ENCODE measurements at regions not wholly inside any gene's neighbourhood (a gene's known extent, or its start where the extent isn't known, plus 50 kb on each side); places are given as distances from the start of the nearest gene placed in this dataset.

DNA sequence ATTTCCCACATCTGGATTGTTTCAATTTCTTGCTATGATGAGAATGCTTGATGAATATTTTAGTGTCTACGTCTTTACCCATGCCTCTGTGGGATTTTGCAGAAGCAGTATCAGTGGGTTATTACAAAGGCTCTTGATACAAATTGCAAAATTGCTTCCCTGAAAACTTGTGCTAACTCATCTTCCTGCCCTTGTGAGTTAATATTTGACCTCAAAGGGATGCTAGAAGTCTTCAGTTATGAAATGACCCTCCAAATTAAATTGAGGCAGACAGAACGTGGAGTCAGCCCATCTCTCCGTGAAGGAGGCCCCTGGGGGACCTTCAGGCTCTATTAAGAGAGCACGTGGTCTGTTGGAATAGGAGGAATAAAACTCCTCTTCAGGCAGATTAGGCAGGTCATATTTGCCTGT is 239.2 kb upstream of the HS6ST1 start:
- Histone ChIP-seq H3K36me3 (no peaks in the 10 kb centered on the region), H3K4me1 (no peaks in the 10 kb centered on the region), H3K27ac (no peak overlapping the region), H3K27me3 (no peaks in the 10 kb centered on the region), H3K9me3 (no peaks in the 10 kb centered on the region), H3K4me3 (no peak overlapping the region)
- DNase-seq = no peak
- ATAC-seq = peak in 3 of 4 donors; percentile 44 to 65 (median 44)
- no peak for FAIRE-seq
- intact Hi-C loops (cut with DNase I) = no loop called here
- 56 to 67% methylated on average over 4 of the region's 4 CpGs for WGBS, 2 donors
- TF ChIP-seq, protein P1, sequence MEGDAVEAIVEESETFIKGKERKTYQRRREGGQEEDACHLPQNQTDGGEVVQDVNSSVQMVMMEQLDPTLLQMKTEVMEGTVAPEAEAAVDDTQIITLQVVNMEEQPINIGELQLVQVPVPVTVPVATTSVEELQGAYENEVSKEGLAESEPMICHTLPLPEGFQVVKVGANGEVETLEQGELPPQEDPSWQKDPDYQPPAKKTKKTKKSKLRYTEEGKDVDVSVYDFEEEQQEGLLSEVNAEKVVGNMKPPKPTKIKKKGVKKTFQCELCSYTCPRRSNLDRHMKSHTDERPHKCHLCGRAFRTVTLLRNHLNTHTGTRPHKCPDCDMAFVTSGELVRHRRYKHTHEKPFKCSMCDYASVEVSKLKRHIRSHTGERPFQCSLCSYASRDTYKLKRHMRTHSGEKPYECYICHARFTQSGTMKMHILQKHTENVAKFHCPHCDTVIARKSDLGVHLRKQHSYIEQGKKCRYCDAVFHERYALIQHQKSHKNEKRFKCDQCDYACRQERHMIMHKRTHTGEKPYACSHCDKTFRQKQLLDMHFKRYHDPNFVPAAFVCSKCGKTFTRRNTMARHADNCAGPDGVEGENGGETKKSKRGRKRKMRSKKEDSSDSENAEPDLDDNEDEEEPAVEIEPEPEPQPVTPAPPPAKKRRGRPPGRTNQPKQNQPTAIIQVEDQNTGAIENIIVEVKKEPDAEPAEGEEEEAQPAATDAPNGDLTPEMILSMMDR (IDR thresholded peaks at IDR 0.05) = no peak

- no peaks in the 10 kb centered on the region for H3K9me3 ChIP-seq
- no peak for ATAC-seq
- no peaks in the 10 kb centered on the region for H3K36me3 ChIP-seq
- intact Hi-C loops (cut with DNase I) = no loop called here
- no peak overlapping the region for H3K4me3 ChIP-seq
- H3K27me3 ChIP-seq = no peaks in the 10 kb centered on the region
- FAIRE-seq = no peak
- 72 to 82% methylated on average over 3 of the region's 3 CpGs for WGBS, 2 donors
- TF ChIP-seq, protein P1 (IDR thresholded peaks at IDR 0.05) = no peak
- H3K4me1 ChIP-seq = no peaks in the 10 kb centered on the region
- no peak for DNase-seq
- H3K27ac ChIP-seq = no peak overlapping the region
Measured at GRCh38 chr2:128558441-128558840, 239.8 kb upstream of the HS6ST1 start.

GRCh38 chr2:128558895-128559532 is 240.3 kb upstream of the HS6ST1 start:
- FAIRE-seq (no peak), ATAC-seq (no peak), DNase-seq (no peak)
- no peaks in the 10 kb centered on the region for H3K4me1 ChIP-seq
- no peaks in the 10 kb centered on the region for H3K36me3 ChIP-seq
- intact Hi-C loops (cut with DNase I) = no loop called here
- 91 to 95% methylated on average over 11 of the region's 11 CpGs for WGBS, 2 donors
- no peaks in the 10 kb centered on the region for H3K27me3 ChIP-seq
- TF ChIP-seq, protein P1 (IDR thresholded peaks at IDR 0.05) = no peak
- no peak overlapping the region for H3K27ac ChIP-seq
- H3K9me3 ChIP-seq = no peaks in the 10 kb centered on the region
- H3K4me3 ChIP-seq = no peak overlapping the region

- ATAC-seq (no peak), FAIRE-seq (no peak), DNase-seq (no peak)
- Histone ChIP-seq H3K27ac (no peak overlapping the region), H3K4me3 (no peak overlapping the region), H3K36me3 (no peaks in the 10 kb centered on the region), H3K4me1 (no peaks in the 10 kb centered on the region), H3K9me3 (no peaks in the 10 kb centered on the region), H3K27me3 (no peaks in the 10 kb centered on the region)
- intact Hi-C loops (cut with DNase I) = no loop called here
- TF ChIP-seq, protein P1 (IDR thresholded peaks at IDR 0.05) = no peak
- 92 to 94% methylated on average over 18 of the region's 18 CpGs for WGBS, 2 donors
Measured at GRCh38 chr2:128559533-128560515, 241.2 kb upstream of the HS6ST1 start.

All from pancreas (tissue), 10 donors.